Activated CD4-positive, CD25-positive, alpha-beta regulatory T cell treated with anti-CD3 and anti-CD28 coated beads, Interleukin-2, amount 50 U/mL, for 24 hours (primary cell): ENCODE measurements at regions not wholly inside any gene's neighbourhood (a gene's known extent, or its start where the extent isn't known, plus 50 kb on each side); places are given as distances from the start of the nearest gene placed in this dataset.

Experiments used
- ATAC-seq, 2 donors: fragments of 150-1000 bp; cut with Tn5 transposase; one replicate each; pipeline ENCODE4 v1.10.0; 2021; ENCODE audit warnings: mild to moderate bottlenecking in 1 of 2, moderate library complexity in 1 of 2

GRCh38 chr13:91165758-91166157 is 181.7 kb upstream of the MIR17HG start:
- ATAC-seq: no peak

- ATAC-seq: no peak
Observed at GRCh38 chr13:91166714-91167511, 180.6 kb upstream of the MIR17HG start.

GRCh38 chr13:91167706-91168385 is 179.6 kb upstream of the MIR17HG start:
- no peak for ATAC-seq

- no peak for ATAC-seq
Observed at GRCh38 chr13:91168386-91168711, 179.1 kb upstream of the MIR17HG start.

GRCh38 chr13:91169321-91170050 is 178.0 kb upstream of the MIR17HG start:
- ATAC-seq: no peak

DNA sequence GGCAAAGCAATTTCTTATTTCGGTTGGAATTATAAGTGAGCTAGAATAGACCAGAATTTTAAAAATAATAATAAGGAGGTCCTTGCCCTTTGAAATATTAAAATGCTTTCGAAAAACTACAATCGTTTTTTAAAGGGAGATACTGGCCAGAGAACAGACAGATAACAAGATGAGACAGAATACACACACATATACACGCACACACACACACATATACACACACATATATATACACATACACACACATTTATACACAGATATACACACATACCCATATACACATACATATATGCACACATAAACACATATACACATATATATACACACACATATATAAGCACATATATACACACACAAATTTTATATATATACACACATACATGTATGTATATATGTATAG is 175.3 kb upstream of the MIR17HG start:
- ATAC-seq: no peak

- no peak for ATAC-seq
Observed at GRCh38 chr13:91174886-91175501, 172.5 kb upstream of the MIR17HG start.

DNA sequence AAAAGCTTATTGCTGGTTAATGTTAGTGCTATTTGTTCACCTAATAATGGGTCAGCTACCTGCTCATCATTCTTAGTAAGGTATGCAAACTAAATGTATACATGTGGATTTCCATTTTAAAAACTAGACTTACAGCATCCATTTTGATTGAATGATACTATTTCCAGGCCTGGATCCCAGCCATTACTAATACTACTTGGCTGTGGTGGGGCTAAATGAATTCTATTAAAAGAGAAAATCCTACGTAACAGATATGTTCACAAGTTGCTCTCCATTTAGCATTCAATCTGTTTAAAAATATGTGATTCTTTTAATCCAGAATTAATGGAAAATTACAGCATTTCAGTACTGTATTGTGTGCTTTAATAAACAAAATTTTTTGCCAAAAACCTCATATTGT is 169.4 kb upstream of the MIR17HG start:
- no peak for ATAC-seq

GRCh38 chr13:91181892-91182291 is 165.6 kb upstream of the MIR17HG start:
- ATAC-seq: no peak

GRCh38 chr13:91184244-91184926 is 163.1 kb upstream of the MIR17HG start:
- no peak for ATAC-seq

DNA sequence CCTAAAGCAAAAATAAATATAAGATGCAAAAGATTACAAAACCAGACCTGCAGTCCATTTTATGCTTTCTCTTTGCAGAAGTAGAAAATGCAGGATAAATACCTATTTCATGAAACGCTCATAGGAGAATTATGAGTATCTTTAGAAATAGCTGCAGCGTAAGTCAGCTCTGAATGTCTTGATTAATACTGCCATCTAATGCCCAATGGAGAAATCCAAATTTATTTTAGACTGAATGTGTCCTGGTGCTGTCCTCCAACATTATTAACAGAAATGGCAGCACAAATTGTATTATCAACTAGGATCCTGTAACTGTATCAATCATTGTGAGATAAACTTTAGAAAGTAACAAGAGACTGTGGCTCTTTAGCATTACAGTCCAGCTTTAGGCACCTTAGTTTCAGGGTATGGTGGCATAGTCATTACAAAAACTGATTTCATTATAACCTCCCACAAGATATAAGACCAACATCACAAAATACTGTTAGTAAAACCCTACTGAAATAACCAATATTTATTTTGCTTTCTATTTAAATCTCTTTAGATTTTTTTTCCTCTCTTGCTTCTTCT is 162.1 kb upstream of the MIR17HG start:
- no peak for ATAC-seq

DNA sequence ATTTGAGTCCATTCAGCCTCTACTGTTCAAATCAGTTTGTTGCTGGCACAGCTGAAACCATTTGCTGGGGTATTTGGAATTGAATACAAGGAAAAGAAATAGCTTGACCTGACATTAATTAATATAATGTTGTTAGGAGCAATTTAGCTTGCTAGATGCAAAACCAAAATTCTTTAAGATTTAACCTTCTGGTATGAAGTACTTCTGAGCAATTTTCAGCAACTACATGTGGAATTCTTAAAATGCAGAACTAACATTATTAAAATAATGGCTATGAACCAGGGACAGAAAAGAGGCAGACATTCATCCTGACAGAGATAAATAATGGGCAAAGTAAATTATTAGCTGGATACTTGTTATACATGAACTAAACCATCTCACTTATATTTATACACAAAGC is 160.0 kb upstream of the MIR17HG start:
- ATAC-seq: no peak

DNA sequence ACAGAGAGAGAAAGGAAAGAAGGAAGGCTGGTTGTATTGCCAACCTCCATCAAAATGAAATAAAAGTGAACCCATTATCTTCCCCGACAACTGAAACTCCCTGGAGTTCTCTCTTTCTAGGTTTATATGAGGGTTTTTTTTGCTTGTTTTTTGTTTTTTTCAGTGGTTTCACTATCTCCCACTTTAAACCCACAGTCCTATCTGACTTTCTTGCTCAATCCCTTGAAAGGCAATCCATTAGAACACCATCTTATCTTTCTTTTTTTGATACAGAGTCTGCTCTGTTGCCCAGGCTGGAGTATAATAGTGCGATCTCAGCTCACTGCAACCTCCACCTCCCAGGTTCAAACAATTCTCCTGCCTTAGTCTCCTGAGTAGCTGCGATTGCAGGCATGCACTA is 158.0 kb upstream of the MIR17HG start:
- no peak for ATAC-seq

GRCh38 chr13:91193358-91193757 is 154.1 kb upstream of the MIR17HG start:
- ATAC-seq: no peak

DNA sequence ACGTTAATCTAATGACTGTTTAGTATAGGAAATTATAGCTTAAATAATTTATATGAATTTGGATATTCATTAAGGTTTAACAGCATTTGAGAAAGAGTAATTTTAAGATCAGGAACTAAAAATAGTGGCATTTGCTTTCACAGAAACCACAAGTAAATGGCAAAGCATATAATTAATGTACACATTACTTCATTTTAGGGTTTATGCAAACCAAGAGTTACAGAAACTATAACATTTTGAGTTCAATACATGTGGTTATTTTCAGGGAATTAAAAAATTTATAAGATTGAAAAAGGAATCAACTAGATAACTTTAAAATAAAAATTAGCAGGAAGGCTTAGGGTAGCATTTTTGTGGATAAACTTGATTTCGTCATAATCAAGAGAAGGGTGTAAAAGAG is 151.7 kb upstream of the MIR17HG start:
- ATAC-seq: no peak

DNA sequence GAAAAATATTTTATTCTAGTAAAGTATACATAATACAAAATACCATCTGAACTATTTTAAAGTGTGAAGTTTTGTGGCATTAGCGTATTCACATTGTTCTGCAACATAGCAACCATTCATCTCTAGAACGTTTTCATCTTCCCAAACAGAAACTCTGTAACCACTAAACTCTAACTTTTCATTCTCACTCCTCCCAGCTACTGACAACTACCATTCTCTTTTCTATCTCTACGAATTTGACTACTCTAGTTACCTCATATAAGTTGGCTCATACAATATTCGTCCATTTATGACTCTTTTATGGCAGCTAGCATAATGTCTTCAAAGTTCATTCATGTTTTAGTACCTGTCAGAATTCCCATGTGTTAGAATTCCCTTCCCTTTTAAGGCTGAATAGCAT is 150.5 kb upstream of the MIR17HG start:
- no peak for ATAC-seq

GRCh38 chr13:91199866-91200265 is 147.6 kb upstream of the MIR17HG start:
- no peak for ATAC-seq

DNA sequence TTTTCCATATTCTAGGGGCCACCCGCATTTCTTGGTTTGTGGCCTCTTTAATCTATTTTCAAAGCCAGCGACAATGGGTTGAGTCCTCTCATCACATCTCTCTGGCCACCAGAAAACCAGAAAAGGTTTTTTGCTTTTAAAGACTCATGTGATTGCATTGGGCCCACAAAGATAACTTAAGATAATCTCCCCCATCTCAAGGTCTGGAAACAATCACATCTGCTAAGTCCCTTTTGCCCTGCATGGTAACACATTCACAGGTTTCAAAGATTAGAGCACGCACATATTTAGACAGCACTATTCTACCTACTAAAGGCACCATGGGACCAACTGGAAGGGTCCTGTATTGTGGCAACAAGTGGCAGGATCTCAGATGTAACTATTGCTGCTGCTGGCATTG is 147.0 kb upstream of the MIR17HG start:
- ATAC-seq: no peak

DNA sequence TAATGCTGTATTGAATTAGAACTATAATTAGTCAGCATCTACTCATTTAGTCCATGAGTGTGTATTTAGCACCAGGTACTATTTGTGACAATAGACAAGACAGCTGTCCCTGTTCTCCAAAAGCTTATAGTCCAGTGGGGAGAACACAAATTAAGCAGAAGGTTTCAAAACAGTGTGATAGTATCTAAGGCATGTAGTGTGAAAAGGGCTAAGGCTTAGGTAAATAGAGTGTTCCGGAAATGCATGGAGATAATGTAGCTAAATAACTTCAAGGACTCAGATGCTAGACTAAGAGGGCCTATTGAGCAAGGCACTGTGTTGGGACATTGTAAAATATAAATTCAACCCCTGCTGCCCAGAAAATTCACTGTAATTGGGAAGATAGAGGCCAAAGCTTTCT is 144.1 kb upstream of the MIR17HG start:
- ATAC-seq: no peak

DNA sequence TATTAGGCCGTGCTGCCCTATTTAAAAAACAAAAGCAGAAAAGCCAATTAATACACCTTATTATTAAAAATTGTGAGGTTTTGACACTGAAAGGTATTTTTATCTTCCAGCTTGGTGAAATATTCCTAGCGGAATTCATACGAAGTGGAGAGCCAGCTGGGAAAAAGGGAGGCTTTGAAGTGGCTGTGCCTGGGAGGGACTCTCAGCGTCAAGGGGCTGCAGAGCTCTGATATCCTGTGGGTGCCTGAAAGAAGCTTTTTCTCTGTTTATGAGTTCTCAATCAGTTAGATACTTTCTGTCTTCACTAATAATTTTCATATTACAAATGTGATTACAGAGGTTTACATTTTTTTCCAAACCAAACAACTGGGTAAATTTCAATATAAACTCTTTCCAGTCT is 140.2 kb upstream of the MIR17HG start:
- no peak for ATAC-seq

GRCh38 chr13:91211510-91211909 is 136.0 kb upstream of the MIR17HG start:
- no peak for ATAC-seq

DNA sequence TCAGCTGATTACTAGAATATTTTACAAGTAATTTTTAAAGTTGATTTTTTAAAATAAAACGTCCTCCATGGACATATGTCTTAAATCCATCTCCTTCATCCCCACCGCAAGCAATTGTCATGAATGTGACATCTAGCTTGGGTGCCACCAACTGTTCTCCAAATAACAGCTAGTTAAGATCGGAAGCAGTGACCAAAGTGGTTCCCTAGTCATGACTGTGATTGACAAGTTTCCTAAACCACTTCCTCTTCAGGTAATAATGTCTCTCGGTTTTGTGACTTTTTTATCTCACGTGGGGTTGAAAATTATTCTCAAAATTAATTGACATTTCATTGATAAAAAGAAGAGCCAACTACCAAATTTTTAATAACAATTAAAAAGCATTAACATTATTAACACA is 135.3 kb upstream of the MIR17HG start:
- ATAC-seq: no peak

DNA sequence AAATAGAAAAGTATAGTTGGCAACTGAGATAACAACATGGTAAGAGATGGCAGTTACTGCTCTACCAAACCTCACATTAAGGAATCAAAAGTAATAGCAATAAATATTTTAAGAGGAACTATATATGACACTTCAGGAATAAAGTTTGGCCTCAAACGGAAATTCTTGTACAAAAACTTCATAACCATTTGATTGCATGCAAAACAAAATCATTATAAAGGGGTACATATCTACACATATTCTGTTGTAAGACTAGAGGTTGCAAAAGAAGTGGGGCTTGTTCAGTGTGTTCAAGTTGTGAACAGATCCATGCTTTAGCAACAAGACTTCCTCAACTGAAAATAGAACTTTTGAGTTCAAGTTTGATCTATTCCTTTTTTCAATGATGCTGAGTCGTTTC is 133.5 kb upstream of the MIR17HG start:
- no peak for ATAC-seq
